Sigmoid colon (tissue), 3 donors: ENCODE measurements at regions not wholly inside any gene's neighbourhood (a gene's known extent, or its start where the extent isn't known, plus 50 kb on each side); places are given as distances from the start of the nearest gene placed in this dataset.

Experiments used
- POLR2A ChIP-seq, 2 donors: fragments of 450-650 bp; IDR thresholded peaks; one replicate each; pipeline ENCODE4 v1.6.1; 2016; ENCODE audit warnings: antibody characterized with exemption in 2 of 2, mild to moderate bottlenecking in 2 of 2, moderate library complexity in 2 of 2
- TF ChIP-seq, protein P1 (sequence below), 4 experiments: fragments of 450-650 bp in 3 of 4; fragments of 200-600 bp in 1 of 4; IDR thresholded peaks; one replicate each; pipeline ENCODE4 v1.5.1; 2016 to 2019; ENCODE audit warnings: antibody characterized with exemption in 4 of 4, mild to moderate bottlenecking in 3 of 4, moderate library complexity in 2 of 4

DNA sequence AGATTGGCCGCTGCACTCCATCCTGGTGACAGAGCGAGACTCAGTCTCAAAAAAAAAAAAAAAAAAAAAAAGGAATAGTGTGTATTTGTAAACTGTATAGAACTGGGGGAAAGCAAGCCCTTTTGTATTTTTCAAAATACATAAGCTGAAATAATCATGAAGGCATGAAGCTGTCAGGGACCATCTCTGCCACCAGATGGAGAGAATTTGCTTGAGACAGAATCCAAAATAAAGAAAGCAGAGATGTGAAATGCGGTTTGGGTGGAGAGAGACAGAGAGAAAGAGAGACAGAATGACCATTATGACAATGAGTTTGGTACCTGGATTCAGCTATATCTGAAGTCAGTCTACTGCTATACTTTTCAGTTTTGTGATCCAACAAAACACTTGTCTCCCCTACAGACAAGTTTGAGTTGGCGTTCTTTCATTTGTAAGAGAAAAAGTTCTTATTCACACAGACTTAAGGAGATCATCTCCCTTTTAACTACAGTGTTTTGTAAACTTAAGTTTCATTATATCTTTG is 155.7 kb upstream of the LRIG3 start:
- TF ChIP-seq, protein P1, sequence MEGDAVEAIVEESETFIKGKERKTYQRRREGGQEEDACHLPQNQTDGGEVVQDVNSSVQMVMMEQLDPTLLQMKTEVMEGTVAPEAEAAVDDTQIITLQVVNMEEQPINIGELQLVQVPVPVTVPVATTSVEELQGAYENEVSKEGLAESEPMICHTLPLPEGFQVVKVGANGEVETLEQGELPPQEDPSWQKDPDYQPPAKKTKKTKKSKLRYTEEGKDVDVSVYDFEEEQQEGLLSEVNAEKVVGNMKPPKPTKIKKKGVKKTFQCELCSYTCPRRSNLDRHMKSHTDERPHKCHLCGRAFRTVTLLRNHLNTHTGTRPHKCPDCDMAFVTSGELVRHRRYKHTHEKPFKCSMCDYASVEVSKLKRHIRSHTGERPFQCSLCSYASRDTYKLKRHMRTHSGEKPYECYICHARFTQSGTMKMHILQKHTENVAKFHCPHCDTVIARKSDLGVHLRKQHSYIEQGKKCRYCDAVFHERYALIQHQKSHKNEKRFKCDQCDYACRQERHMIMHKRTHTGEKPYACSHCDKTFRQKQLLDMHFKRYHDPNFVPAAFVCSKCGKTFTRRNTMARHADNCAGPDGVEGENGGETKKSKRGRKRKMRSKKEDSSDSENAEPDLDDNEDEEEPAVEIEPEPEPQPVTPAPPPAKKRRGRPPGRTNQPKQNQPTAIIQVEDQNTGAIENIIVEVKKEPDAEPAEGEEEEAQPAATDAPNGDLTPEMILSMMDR (IDR thresholded peaks at IDR 0.05) = no peak
- TF ChIP-seq POLR2A (IDR thresholded peaks at IDR 0.05) = no peak
